Lung (tissue), 11 donors: ENCODE measurements at regions not wholly inside any gene's neighbourhood (a gene's known extent, or its start where the extent isn't known, plus 50 kb on each side); places are given as distances from the start of the nearest gene placed in this dataset.

ENCODE experiments used
- ATAC-seq: fragments of 200-7000 bp; cut with Tn5 transposase; one replicate; pipeline ENCODE4 v1.9.1; 2020; ENCODE audit warnings: moderate number of reproducible peaks; ENCODE audit not compliant: insufficient read depth, low FRiP score
- DNase-seq, 3 donors: peaks; one replicate each; pipeline ENCODE4 v3.0.0-alpha.2; 2013 to 2017
- H3K27ac ChIP-seq, 2 donors: one replicate each; pipeline ENCODE4 v1.5.1; 2013; ENCODE audit warnings: mild to moderate bottlenecking in 2 of 2, moderate library complexity in 2 of 2, control low read depth in 1 of 2, inconsistent platforms in 1 of 2, low read depth in 1 of 2, low read length in 1 of 2
- H3K27me3 ChIP-seq, 3 donors: one replicate each; pipeline ENCODE4 v1.5.1; 2013; ENCODE audit warnings: low read length in 2 of 3; ENCODE audit not compliant: control insufficient read depth in 3 of 3, insufficient read depth in 3 of 3
- H3K36me3 ChIP-seq, 4 donors: one replicate each; pipeline ENCODE4 v1.5.1; 2013; ENCODE audit warnings: low read length in 4 of 4, mild to moderate bottlenecking in 1 of 4, moderate library complexity in 1 of 4; ENCODE audit not compliant: control insufficient read depth in 4 of 4, insufficient read depth in 4 of 4
- H3K4me1 ChIP-seq, 5 donors: one replicate each; pipeline ENCODE4 v1.5.1; 2013; ENCODE audit warnings: low read length in 5 of 5, mild to moderate bottlenecking in 2 of 5, moderate library complexity in 1 of 5; ENCODE audit not compliant: control insufficient read depth in 5 of 5, insufficient read depth in 5 of 5
- H3K4me3 ChIP-seq: one replicate; pipeline ENCODE4 v1.5.1; 2013; ENCODE audit warnings: mild to moderate bottlenecking, control low read depth, moderate library complexity
- H3K9ac ChIP-seq, 2 donors: one replicate each; pipeline ENCODE4 v1.5.1; 2013; ENCODE audit warnings: low read length in 2 of 2, control low read depth in 1 of 2; ENCODE audit not compliant: insufficient read depth in 1 of 2
- H3K9me3 ChIP-seq, 4 donors: one replicate each; pipeline ENCODE4 v1.5.1; 2013; ENCODE audit warnings: low read length in 3 of 4, mild to moderate bottlenecking in 1 of 4, moderate library complexity in 1 of 4; ENCODE audit not compliant: control insufficient read depth in 4 of 4, insufficient read depth in 3 of 4
- WGBS, 2 donors: extraction: QIAGEN DNeasy Blood & Tissue Kit; methylation state at CpG; one replicate each; pipeline ENCODE4 v1.1.7; 2013; 5-methylcytosine and 5-hydroxymethylcytosine counted together
- TF ChIP-seq, protein P1 (sequence below): IDR thresholded peaks from 2 replicates; pipeline ENCODE4 v1.5.1; 2012; ENCODE audit warnings: mild to moderate bottlenecking; ENCODE audit errors: control extremely low read depth, extremely low read depth
- donor health status: control.
- donor health status: control.
- donor health status: Bipolar disorder and iron deficiency.
- donor health status: healthy.
- donor health status: DM: yes; HTN: yes; CAD: no.

DNA sequence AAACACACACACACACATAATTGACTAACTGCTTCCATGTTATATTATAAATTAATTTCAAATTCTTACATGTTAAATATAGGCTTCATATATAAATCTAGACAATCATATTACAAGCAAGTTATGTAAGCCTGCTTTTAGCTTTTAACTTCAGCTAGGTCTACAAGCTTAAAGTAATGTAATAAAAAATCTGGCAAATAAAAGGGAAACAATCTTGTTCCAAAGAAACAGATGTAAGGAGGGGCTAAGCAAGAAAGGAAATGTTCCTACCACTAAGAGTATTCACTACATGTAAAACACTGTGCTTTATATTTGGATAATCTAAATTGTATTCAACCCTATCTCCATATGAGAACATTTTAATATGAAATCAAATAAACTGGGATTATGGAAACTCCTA lies 110.4 kb downstream of the SLC6A15 start:
- Histone ChIP-seq H3K9ac (no peak overlapping the region), H3K27me3 (no peaks in the 10 kb centered on the region), H3K36me3 (no peaks in the 10 kb centered on the region), H3K27ac (no peak overlapping the region), H3K4me3 (no peak overlapping the region), H3K9me3 (no peaks in the 10 kb centered on the region), H3K4me1 (no peaks in the 10 kb centered on the region)
- DNase-seq: peak in 1 of 3 donors; percentile 46
- no peak for ATAC-seq
- TF ChIP-seq, protein P1, sequence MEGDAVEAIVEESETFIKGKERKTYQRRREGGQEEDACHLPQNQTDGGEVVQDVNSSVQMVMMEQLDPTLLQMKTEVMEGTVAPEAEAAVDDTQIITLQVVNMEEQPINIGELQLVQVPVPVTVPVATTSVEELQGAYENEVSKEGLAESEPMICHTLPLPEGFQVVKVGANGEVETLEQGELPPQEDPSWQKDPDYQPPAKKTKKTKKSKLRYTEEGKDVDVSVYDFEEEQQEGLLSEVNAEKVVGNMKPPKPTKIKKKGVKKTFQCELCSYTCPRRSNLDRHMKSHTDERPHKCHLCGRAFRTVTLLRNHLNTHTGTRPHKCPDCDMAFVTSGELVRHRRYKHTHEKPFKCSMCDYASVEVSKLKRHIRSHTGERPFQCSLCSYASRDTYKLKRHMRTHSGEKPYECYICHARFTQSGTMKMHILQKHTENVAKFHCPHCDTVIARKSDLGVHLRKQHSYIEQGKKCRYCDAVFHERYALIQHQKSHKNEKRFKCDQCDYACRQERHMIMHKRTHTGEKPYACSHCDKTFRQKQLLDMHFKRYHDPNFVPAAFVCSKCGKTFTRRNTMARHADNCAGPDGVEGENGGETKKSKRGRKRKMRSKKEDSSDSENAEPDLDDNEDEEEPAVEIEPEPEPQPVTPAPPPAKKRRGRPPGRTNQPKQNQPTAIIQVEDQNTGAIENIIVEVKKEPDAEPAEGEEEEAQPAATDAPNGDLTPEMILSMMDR: no peak

DNA sequence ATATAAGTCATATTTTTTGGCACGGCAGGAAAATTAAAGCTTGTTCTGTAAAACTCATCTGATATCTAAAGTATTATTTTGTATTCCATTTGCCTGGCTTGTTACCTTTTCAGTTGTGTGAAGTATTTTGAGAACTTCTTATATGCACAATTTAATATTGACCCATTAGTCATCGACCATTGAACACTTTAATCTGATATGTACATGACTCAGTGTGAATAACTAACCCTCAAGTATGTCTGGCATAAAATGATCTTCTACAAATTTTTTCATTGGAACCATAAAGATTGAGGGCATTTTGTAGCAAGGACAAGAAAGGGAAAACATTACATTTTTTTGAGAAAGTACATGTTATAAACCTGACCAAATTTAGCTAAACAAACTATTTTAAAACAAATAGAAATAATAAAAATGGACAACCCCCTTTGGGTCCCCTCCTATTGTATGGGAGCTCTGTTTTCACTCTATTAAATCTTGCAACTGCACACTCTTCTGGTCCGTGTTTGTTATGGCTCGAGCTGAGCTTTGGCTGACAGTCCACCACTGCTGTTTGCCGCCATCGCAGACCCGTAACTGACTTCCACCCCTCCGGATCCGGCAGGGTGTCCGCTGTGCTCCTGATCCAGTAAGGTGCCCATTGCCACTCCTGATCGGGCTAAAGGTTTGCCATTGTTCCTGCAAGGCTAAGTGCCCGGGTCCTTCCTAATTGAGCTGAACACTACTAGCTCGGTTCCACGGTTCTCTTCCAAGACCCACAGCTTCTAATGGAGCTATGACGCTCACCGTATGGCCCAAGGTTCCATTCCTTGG lies 118.8 kb downstream of the SLC6A15 start:
- Histone ChIP-seq H3K4me1 (no peaks in the 10 kb centered on the region), H3K9me3 (no peaks in the 10 kb centered on the region), H3K27me3 (no peaks in the 10 kb centered on the region), H3K9ac (no peak overlapping the region), H3K27ac (no peak overlapping the region), H3K36me3 (no peaks in the 10 kb centered on the region), H3K4me3 (no peak overlapping the region)
- TF ChIP-seq, protein P1: no peak
- ATAC-seq (no peak), DNase-seq (no peak)
- WGBS, 2 donors: 83 to 89% methylated on average over 16 of the region's 16 CpGs

DNA sequence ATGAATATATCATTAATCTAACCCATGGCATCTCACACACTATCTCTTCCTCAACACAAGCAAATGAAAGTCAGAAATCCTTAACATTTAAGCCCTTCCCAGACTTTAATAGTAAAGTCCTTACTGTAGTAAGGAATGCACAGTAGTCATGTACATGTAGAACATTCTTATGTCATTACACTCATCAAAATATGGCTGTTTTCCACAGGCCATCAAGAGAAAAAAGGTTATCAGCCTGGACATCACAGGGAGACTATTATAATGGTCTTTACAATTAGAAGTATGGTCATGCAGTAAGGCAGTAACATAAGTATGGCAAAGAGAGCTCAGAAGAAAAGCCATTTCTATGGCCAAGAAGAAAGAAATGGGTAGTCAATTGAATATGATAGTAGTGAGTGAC lies 121.2 kb downstream of the SLC6A15 start:
- DNase-seq: no peak
- TF ChIP-seq, protein P1: no peak
- no peak for ATAC-seq

DNA sequence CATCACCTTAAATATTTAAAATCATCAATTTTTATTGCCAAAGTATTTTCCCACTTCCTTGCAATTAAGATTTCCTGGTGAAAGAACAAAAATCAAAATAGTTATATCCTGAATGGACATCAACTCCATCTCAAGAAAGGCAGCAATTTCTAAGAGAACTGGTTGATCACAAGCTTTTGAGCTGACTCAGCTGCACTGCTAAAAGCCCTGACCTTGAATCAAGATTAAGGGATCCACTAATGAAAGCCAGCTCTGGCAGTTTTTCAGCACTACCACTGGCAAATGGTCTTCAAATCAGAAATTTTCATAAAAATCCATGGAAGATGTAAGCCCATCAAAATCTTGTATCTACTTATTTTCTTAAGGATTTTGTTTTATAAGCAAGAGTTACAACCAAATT lies 123.4 kb downstream of the SLC6A15 start:
- Histone ChIP-seq H3K9ac (no peak overlapping the region), H3K9me3 (no peaks in the 10 kb centered on the region), H3K4me1 (no peaks in the 10 kb centered on the region), H3K27me3 (no peaks in the 10 kb centered on the region), H3K36me3 (no peaks in the 10 kb centered on the region), H3K27ac (no peak overlapping the region), H3K4me3 (no peak overlapping the region)
- TF ChIP-seq, protein P1: no peak
- no peak for ATAC-seq
- DNase-seq: no peak

More for the DNA sequence above, 121.2 kb downstream of the SLC6A15 start:
- H3K4me3 ChIP-seq: no peak overlapping the region
- no peaks in the 10 kb centered on the region for H3K36me3 ChIP-seq
- no peaks in the 10 kb centered on the region for H3K4me1 ChIP-seq
- H3K27me3 ChIP-seq: no peaks in the 10 kb centered on the region
- no peaks in the 10 kb centered on the region for H3K9me3 ChIP-seq
- no peak overlapping the region for H3K27ac ChIP-seq
- no peak overlapping the region for H3K9ac ChIP-seq
